ENCODE measurements at regions not wholly inside any gene's neighbourhood (a gene's known extent, or its start where the extent isn't known, plus 50 kb on each side); places are given as distances from the start of the nearest gene placed in this dataset.

DNA sequence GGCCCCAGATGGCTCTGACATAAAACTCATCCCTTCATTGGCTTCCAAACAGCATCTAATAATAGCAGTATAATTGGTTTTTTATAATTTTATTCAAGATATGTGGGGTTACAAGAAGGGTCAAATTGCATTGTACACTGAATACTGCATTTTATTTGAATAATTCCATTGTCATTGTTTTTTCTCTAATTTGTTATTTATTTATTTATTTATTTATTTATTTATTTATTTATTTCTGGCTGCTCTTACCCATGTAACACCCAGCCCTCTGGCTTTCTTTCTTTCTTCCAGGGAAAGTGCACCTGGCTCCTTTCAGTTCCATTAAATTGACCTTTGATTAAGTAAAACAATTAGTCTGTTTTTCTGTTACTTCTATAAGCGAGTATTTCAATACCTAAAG, 210.1 kb downstream of the CDH9 start:
- no peak for ATAC-seq (replicated peaks; ENCODE audit: extremely low read depth, poor library complexity, severe bottlenecking)
- Mint-ChIP-seq H3K27me3 (no peaks in the 10 kb centered on the region), H3K4me3 (no peak overlapping the region), H3K9me3 (peaks cover 28% of the 10 kb centered on the region), H3K36me3 (ENCODE audit: insufficient read depth) (no peaks in the 10 kb centered on the region), H3K27ac (ENCODE audit: low read depth) (no peak overlapping the region), H3K4me1 (no peaks in the 10 kb centered on the region)
- DNase-seq (ENCODE audit: low spot score in 2 of 2): no peak

DNA sequence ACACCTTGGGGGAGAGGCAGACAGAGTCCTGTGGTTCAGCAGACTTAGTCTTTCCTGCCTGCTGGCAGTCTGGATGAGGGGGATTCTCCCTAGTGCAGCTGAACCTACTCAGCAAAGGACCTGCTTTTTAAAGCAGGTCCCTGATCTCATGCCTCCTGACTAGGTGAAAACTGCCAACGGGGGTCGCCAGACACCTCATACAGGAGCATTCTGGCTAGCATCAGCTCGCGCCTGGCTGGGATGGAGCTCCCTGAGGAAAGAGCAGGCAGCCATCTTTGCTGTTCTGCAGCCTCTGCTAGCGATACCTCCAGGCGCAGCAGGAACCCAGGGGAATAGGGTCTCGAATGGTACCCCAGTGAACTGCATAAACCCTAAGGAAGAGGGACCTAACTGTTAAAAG, 225.2 kb downstream of the CDH9 start:
- H3K9me3 Mint-ChIP-seq: peaks cover 36% of the 10 kb centered on the region
- DNase-seq (ENCODE audit: low spot score in 2 of 2): no peak

DNA sequence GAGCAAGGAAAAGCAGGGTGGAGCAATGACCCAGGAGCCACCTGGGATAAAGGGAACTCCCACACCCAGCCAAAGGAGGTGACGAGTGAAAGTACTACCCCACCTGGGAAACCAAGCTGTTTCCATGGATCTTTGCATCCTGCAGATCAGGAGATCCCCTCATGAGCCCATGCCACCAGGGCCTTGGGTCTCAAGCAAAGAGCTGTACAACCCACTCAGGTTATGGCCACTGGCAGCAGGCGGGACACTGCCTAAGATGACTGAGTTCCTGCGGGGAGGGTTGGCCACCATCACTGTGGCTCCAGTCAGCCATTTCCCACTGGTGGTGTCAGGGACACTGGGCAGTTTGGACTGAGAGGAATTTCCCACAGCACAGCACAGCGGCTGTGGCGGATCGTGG, 225.7 kb downstream of the CDH9 start:
- ATAC-seq (replicated peaks; ENCODE audit: extremely low read depth, poor library complexity, severe bottlenecking): no peak
- Mint-ChIP-seq H3K27me3 (no peaks in the 10 kb centered on the region), H3K36me3 (ENCODE audit: insufficient read depth) (no peaks in the 10 kb centered on the region), H3K9me3 (peaks cover 35% of the 10 kb centered on the region), H3K27ac (ENCODE audit: low read depth) (no peak overlapping the region), H3K4me1 (no peaks in the 10 kb centered on the region), H3K4me3 (no peak overlapping the region)
- DNase-seq (ENCODE audit: low spot score in 2 of 2): no peak

More for the DNA sequence above, 225.2 kb downstream of the CDH9 start:
- H3K27me3 Mint-ChIP-seq: no peaks in the 10 kb centered on the region
- H3K27ac Mint-ChIP-seq (ENCODE audit: low read depth): no peak overlapping the region
- H3K36me3 Mint-ChIP-seq (ENCODE audit: insufficient read depth): no peaks in the 10 kb centered on the region
- no peaks in the 10 kb centered on the region for H3K4me1 Mint-ChIP-seq
- no peak for ATAC-seq (replicated peaks; ENCODE audit: extremely low read depth, poor library complexity, severe bottlenecking)
- no peak overlapping the region for H3K4me3 Mint-ChIP-seq

DNA sequence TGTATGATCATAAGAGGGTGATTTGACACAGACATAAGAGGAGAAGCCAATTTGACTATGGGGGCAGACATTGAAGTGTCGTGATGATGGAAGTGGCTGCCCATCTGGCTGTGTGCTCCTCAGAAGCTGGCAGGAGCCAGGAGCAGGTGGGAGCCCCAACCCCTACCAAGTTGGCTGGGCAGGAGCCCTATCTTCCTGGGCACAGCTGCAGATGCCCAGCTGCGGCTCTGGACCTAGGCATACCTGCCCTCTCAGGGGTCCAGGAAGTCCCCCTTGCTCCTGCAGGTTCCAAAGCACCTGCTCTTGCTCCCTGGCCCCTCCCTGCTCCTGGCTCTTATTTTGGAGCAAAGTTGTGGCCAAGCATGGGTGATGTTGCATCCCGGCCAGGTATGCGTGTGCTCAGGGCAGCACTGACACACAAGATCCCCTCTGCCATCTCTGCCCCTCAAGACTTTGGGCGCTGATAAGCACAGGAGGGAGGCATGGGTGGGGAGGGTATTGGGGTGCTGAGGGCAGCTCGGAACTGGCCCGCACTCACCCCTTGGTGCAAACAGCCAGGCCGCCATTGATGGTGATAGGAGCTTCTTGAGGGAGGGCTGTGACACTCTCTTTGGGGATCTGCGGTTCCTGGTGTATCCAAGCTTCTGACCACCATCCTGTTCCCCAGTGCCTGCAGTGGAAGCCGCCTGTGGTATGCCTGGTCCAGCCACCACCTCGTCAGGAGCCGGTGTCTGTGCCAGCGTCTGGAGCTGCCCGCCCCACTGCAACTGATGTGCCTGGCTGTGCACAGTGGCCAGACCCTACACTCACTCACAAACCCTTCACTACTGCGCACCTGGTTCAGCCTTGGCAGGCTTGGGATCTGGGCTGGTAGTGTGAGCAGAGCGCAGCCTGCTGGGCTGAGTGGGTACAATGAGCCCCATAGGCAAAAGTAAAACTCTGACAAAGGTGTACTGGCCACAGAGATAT, 230.9 kb downstream of the CDH9 start:
- DNase-seq (ENCODE audit: low spot score in 2 of 2) (no peak), ATAC-seq (replicated peaks; ENCODE audit: extremely low read depth, poor library complexity, severe bottlenecking) (no peak)
- H3K9me3 Mint-ChIP-seq: peaks cover 21% of the 10 kb centered on the region
- H3K36me3 Mint-ChIP-seq (ENCODE audit: insufficient read depth): no peaks in the 10 kb centered on the region
- H3K27ac Mint-ChIP-seq (ENCODE audit: low read depth): no peak overlapping the region
- H3K4me3 Mint-ChIP-seq: no peak overlapping the region
- H3K4me1 Mint-ChIP-seq: no peaks in the 10 kb centered on the region
- H3K27me3 Mint-ChIP-seq: no peaks in the 10 kb centered on the region

DNA sequence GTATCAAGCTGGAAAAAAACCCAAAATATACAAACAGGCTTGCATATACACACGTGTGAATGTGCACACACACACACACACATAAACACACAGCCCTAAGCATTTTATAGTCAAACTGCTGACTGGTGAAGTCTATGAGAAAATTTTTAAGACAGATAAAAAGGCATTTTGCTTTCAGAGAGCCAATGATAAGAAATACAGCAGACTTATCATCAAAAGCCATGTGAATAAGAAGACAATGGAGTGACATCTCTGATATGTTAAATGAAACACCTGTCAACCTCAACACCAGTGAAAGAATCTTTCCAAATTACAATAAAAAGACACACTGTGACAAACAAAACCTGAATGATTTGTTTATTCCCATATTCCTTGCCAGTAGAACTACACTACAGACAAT, 233.3 kb downstream of the CDH9 start:
- no peak overlapping the region for H3K4me3 Mint-ChIP-seq
- DNase-seq (ENCODE audit: low spot score in 2 of 2) (no peak), ATAC-seq (replicated peaks; ENCODE audit: extremely low read depth, poor library complexity, severe bottlenecking) (no peak)
- no peak overlapping the region for H3K27ac Mint-ChIP-seq (ENCODE audit: low read depth)
- peaks cover 12% of the 10 kb centered on the region for H3K9me3 Mint-ChIP-seq
- H3K36me3 Mint-ChIP-seq (ENCODE audit: insufficient read depth): no peaks in the 10 kb centered on the region
- no peaks in the 10 kb centered on the region for H3K4me1 Mint-ChIP-seq
- H3K27me3 Mint-ChIP-seq: no peaks in the 10 kb centered on the region

DNA sequence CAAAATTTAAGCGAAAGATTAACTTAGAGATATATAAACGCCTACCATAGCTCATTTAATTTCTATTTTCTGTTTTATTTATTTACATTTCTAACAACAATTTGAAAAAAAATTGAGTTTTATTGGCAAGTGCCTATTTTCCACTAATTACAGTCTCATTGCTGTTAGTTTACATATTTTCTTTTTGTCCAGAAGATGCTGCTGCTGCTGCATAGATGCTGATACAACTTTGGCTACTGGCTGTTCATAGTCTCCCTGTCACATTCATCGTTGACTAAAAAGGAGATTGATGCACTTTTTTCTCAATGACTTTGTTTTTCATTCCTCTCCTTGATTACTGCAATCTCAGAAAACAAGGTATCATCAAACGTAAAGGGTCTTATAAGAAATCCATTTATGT, 235.4 kb downstream of the CDH9 start:
- DNase-seq (ENCODE audit: low spot score in 2 of 2) (no peak), ATAC-seq (replicated peaks; ENCODE audit: extremely low read depth, poor library complexity, severe bottlenecking) (no peak)
- Mint-ChIP-seq H3K27ac (ENCODE audit: low read depth) (no peak overlapping the region), H3K36me3 (ENCODE audit: insufficient read depth) (no peaks in the 10 kb centered on the region), H3K4me3 (no peak overlapping the region), H3K4me1 (no peaks in the 10 kb centered on the region), H3K9me3 (peaks cover 18% of the 10 kb centered on the region), H3K27me3 (no peaks in the 10 kb centered on the region)

DNA sequence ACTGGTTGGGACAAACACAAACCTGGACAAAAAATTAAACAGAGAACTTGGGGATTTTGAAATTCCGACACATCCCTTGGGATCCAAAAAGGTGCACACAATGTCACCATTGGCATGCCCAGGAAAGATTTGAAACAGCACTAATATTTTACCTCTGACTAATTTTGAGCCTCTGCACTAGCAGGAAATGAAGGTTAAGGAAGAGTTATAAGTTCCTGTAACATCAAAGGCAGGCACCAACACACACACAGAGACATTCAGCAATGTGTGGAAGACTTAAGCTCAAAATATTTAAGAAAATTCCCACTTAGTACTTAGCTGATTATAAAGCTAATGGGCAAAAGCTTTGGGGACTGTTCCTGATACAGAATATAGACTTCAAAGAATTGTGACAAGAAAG, 247.0 kb downstream of the CDH9 start:
- H3K4me1 Mint-ChIP-seq: no peaks in the 10 kb centered on the region
- DNase-seq (ENCODE audit: low spot score in 2 of 2): no peak
- H3K27me3 Mint-ChIP-seq: no peaks in the 10 kb centered on the region
- no peak for ATAC-seq (replicated peaks; ENCODE audit: extremely low read depth, poor library complexity, severe bottlenecking)
- peaks cover 16% of the 10 kb centered on the region for H3K9me3 Mint-ChIP-seq
- H3K36me3 Mint-ChIP-seq (ENCODE audit: insufficient read depth): no peaks in the 10 kb centered on the region
- no peak overlapping the region for H3K27ac Mint-ChIP-seq (ENCODE audit: low read depth)
- no peak overlapping the region for H3K4me3 Mint-ChIP-seq

DNA sequence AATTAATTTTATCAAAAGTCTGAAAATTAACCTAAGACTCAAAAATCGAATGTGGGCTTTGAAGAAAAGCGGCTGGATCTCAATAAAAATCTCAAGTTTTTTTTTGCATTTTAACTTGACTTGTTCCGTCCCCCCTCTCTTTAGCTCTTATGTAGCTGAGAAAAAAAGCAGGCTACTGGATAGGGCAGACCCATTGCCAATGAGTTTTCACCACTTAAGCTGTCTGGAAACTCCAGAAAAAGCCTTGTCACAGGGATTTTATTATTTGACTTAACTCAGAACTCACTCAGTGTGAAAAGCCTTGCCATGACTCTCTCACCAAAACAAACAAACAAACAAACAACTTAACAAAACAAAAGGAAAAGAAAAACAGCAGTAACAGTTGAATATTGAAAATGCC, 247.4 kb downstream of the CDH9 start:
- H3K27me3 Mint-ChIP-seq: no peaks in the 10 kb centered on the region

DNA sequence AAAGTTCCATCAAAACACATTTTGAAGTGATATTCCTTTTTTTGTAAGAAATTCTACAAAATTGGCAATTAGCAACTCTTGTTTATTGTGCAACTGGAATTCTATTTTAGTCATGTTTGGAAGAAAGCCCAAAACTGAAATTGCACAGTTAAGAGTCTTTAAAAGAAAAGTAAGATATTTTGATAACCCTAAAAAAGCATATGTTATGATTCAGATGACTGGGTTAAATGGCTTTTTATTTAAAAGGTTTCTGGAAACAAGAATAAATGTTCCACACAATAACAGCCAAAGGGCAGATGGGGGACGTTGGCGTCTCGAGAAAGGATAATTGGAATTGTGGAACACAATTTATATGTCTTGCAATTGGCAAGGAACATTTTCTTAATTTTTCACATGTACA, 275.2 kb downstream of the CDH9 start:
- Mint-ChIP-seq H3K4me1 (no peaks in the 10 kb centered on the region), H3K9me3 (peaks cover 34% of the 10 kb centered on the region), H3K36me3 (ENCODE audit: insufficient read depth) (no peaks in the 10 kb centered on the region), H3K27me3 (no peaks in the 10 kb centered on the region), H3K27ac (ENCODE audit: low read depth) (no peak overlapping the region), H3K4me3 (no peak overlapping the region)
- ATAC-seq (replicated peaks; ENCODE audit: extremely low read depth, poor library complexity, severe bottlenecking) (no peak), DNase-seq (ENCODE audit: low spot score in 2 of 2) (no peak)

More for the DNA sequence above, 247.4 kb downstream of the CDH9 start:
- Mint-ChIP-seq H3K36me3 (ENCODE audit: insufficient read depth) (no peaks in the 10 kb centered on the region), H3K4me1 (no peaks in the 10 kb centered on the region), H3K27ac (ENCODE audit: low read depth) (no peak overlapping the region), H3K9me3 (peaks cover 16% of the 10 kb centered on the region), H3K4me3 (no peak overlapping the region)
- DNase-seq (ENCODE audit: low spot score in 2 of 2): no peak
- ATAC-seq (replicated peaks; ENCODE audit: extremely low read depth, poor library complexity, severe bottlenecking): no peak

DNA sequence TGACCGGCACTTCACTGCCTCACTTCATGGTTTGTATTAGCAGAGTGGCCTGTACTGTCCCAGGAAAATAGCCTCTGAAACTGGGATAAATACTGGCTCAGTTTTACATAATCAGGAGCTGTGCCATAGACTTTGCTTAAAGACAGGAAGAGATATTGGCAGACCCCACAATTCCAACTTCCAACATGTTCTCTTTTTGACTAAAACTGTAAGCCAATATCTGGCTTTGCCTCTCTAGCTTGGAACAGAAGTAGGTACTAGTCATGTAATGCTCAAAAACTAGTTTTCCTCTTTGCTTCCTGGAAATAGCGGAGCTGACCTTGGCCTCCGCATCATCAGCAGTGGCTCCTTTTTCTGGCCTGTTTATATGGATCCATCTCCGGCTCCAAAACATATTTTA, 276.9 kb downstream of the CDH9 start:
- H3K4me3 Mint-ChIP-seq: no peak overlapping the region
- H3K9me3 Mint-ChIP-seq: peaks cover 20% of the 10 kb centered on the region
- ATAC-seq (replicated peaks; ENCODE audit: extremely low read depth, poor library complexity, severe bottlenecking) (no peak), DNase-seq (ENCODE audit: low spot score in 2 of 2) (no peak)
- H3K36me3 Mint-ChIP-seq (ENCODE audit: insufficient read depth): no peaks in the 10 kb centered on the region
- H3K4me1 Mint-ChIP-seq: no peaks in the 10 kb centered on the region
- no peaks in the 10 kb centered on the region for H3K27me3 Mint-ChIP-seq
- no peak overlapping the region for H3K27ac Mint-ChIP-seq (ENCODE audit: low read depth)

DNA sequence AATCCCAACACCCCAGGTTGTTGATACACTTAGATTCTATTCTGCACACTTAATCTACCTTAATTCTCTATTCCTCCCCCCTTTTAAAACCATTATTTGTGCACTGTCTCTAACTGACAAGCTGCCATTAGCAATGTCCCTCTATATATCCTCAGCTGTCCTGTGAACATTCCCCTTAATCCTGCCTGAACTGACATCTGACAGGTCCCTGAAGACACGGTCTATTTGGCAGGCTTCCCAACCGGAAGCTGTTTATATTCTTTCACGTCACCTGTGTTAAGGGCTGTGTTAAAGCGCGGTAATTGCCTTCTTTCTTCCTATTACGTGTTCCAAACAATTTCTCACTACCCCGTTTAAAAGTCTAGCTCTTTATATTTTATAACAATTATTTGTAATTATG, 277.3 kb downstream of the CDH9 start:
- ATAC-seq (replicated peaks; ENCODE audit: extremely low read depth, poor library complexity, severe bottlenecking) (no peak), DNase-seq (ENCODE audit: low spot score in 2 of 2) (no peak)
- Mint-ChIP-seq H3K27ac (ENCODE audit: low read depth) (no peak overlapping the region), H3K4me3 (no peak overlapping the region), H3K36me3 (ENCODE audit: insufficient read depth) (no peaks in the 10 kb centered on the region), H3K9me3 (peaks cover 16% of the 10 kb centered on the region), H3K4me1 (no peaks in the 10 kb centered on the region), H3K27me3 (no peaks in the 10 kb centered on the region)

DNA sequence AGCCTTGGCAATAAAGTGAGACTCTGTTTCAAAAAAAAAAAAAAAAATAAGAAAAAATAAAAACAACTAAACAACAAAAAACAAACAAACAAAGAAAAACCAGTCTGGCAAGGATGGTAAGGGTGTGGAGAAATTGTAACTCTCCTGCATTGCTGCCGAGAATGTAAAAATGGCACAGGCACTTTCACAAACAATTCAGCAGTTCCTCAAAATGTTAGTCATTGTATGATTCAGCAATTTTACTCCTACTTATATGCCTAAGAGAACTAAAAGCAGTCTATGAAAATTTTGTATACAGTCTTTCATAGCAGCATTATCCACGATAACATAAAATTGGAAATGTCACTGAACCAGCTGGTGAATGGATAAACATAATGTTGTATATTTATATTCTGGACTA, 280.4 kb downstream of the CDH9 start:
- H3K4me1 Mint-ChIP-seq: no peaks in the 10 kb centered on the region
- no peak for ATAC-seq (replicated peaks; ENCODE audit: extremely low read depth, poor library complexity, severe bottlenecking)
- no peak overlapping the region for H3K4me3 Mint-ChIP-seq
- H3K9me3 Mint-ChIP-seq: peaks cover 19% of the 10 kb centered on the region
- no peak for DNase-seq (ENCODE audit: low spot score in 2 of 2)
- no peaks in the 10 kb centered on the region for H3K36me3 Mint-ChIP-seq (ENCODE audit: insufficient read depth)
- no peak overlapping the region for H3K27ac Mint-ChIP-seq (ENCODE audit: low read depth)
- H3K27me3 Mint-ChIP-seq: no peaks in the 10 kb centered on the region

DNA sequence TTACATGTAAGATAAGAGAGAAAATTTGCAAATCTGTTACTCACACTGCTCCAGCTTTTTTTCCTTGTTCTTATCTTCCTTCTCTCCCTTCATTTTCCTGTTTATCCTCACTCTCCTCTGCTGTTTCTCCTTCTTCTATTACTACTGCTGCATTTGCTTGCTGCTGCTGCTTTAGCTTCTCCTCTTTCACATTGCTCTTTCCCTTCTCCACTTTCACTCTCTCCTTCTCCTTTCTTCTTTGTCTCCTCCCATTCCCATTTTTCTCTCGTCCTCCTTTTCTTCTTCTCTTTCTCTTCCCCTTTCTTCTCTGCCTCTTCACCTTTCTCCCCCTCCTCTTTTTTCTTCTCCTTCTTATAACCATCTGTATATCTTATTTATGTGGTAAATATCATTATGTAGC, 288.6 kb downstream of the CDH9 start:
- Mint-ChIP-seq H3K9me3 (peaks cover 13% of the 10 kb centered on the region), H3K4me1 (no peaks in the 10 kb centered on the region), H3K27ac (ENCODE audit: low read depth) (no peak overlapping the region), H3K4me3 (no peak overlapping the region), H3K27me3 (no peaks in the 10 kb centered on the region), H3K36me3 (ENCODE audit: insufficient read depth) (no peaks in the 10 kb centered on the region)
- ATAC-seq (replicated peaks; ENCODE audit: extremely low read depth, poor library complexity, severe bottlenecking) (no peak), DNase-seq (ENCODE audit: low spot score in 2 of 2) (no peak)

All from central memory CD8-positive, alpha-beta T cell (primary cell).